Loucy (cell line): ENCODE measurements at regions not wholly inside any gene's neighbourhood (a gene's known extent, or its start where the extent isn't known, plus 50 kb on each side); places are given as distances from the start of the nearest gene placed in this dataset.

ENCODE experiments used
- H2AFZ ChIP-seq: fragments of 200-600 bp; sonication (generic); 2 replicates; pipeline ENCODE4 v1.6.0; 2016; ENCODE audit warnings: antibody characterized with exemption, mild to moderate bottlenecking, low read length, moderate library complexity
- H3F3A ChIP-seq: fragments of 200-600 bp; 2 replicates; pipeline ENCODE4 v1.6.0; 2016; ENCODE audit warnings: antibody characterized with exemption, low read depth, mild to moderate bottlenecking
- H3K27me3 ChIP-seq: fragments of 200-600 bp; sonication (generic); 2 replicates; pipeline ENCODE4 v1.6.1; 2014; ENCODE audit warnings: low read length, mild to moderate bottlenecking; ENCODE audit not compliant: insufficient read depth, poor library complexity, severe bottlenecking
- H3K36me3 ChIP-seq: fragments of 200-600 bp; sonication (generic); 2 replicates; pipeline ENCODE4 v1.6.1; 2016; ENCODE audit warnings: low read length; ENCODE audit not compliant: insufficient read depth
- H3K4me1 ChIP-seq: fragments of 200-600 bp; sonication (generic); 2 replicates; pipeline ENCODE4 v1.5.1; 2014; ENCODE audit warnings: low read length, mild to moderate bottlenecking; ENCODE audit not compliant: insufficient read depth, poor library complexity, severe bottlenecking
- H3K4me2 ChIP-seq: fragments of 200-600 bp; sonication (generic); 2 replicates; pipeline ENCODE4 v1.6.0; 2014; ENCODE audit warnings: antibody characterized with exemption, low read length, low read depth, mild to moderate bottlenecking; ENCODE audit not compliant: poor library complexity, severe bottlenecking
- H3K4me3 ChIP-seq: fragments of 200-600 bp; sonication (generic); 2 replicates; pipeline ENCODE4 v1.5.1; 2014; ENCODE audit warnings: low read length, mild to moderate bottlenecking, mixed read lengths; ENCODE audit not compliant: poor library complexity, severe bottlenecking
- H3K79me2 ChIP-seq: fragments of 200-600 bp; sonication (generic); 2 replicates; pipeline ENCODE4 v1.6.1; 2014; ENCODE audit warnings: low read length; ENCODE audit not compliant: insufficient read depth
- H3K9ac ChIP-seq: fragments of 200-600 bp; sonication (generic); 2 replicates; pipeline ENCODE4 v1.6.0; 2014; ENCODE audit warnings: mild to moderate bottlenecking, low read depth, low read length, moderate library complexity; ENCODE audit not compliant: poor library complexity, severe bottlenecking
- H3K9me2 ChIP-seq: fragments of 200-600 bp; sonication (generic); replicated peaks from 2 replicates; pipeline ENCODE4 v1.6.1; 2016; ENCODE audit warnings: low read depth, low read length, mixed read lengths
- H3K9me3 ChIP-seq: fragments of 200-600 bp; sonication (generic); 2 replicates; pipeline ENCODE4 v1.6.1; 2014; ENCODE audit warnings: mild to moderate bottlenecking, antibody characterized with exemption, low read length, low read depth; ENCODE audit not compliant: insufficient read depth
- H4K20me1 ChIP-seq: fragments of 200-600 bp; sonication (generic); 2 replicates; pipeline ENCODE4 v1.6.0; 2014; ENCODE audit warnings: antibody characterized with exemption, low read length, mild to moderate bottlenecking; ENCODE audit not compliant: insufficient read depth, poor library complexity, severe bottlenecking
- CTCF ChIP-seq: fragments of 200-600 bp; sonication (generic); conservative IDR thresholded peaks from 2 replicates; pipeline ENCODE4 v1.5.1; 2014; ENCODE audit warnings: mild to moderate bottlenecking, antibody characterized with exemption, low read length
- EZH2phosphoT487 ChIP-seq: fragments of 200-600 bp; IDR thresholded peaks from 2 replicates; pipeline ENCODE4 v1.6.1; 2018; ENCODE audit warnings: antibody characterized with exemption, mild to moderate bottlenecking, moderate library complexity, borderline replicate concordance

- Histone ChIP-seq H3K9me2 (no peaks in the 10 kb centered on the region), H3K9ac (no peak overlapping the region), H3K4me1 (no peaks in the 10 kb centered on the region), H3F3A (no peaks in the 10 kb centered on the region), H4K20me1 (no peaks in the 10 kb centered on the region), H3K4me2 (no peak overlapping the region), H3K79me2 (no peaks in the 10 kb centered on the region), H3K27me3 (no peaks in the 10 kb centered on the region), H3K9me3 (no peaks in the 10 kb centered on the region), H3K4me3 (no peak overlapping the region), H3K36me3 (no peaks in the 10 kb centered on the region), H2AFZ (no peak overlapping the region)
- no peak for TF ChIP-seq CTCF
- TF ChIP-seq EZH2phosphoT487, result no peak
Observed at GRCh38 chr2:236988216-236988615, 97.5 kb upstream of the COPS8 start.

- Histone ChIP-seq H4K20me1 (no peaks in the 10 kb centered on the region), H3K27me3 (no peaks in the 10 kb centered on the region), H3K9me2 (no peaks in the 10 kb centered on the region), H3F3A (no peaks in the 10 kb centered on the region), H3K36me3 (no peaks in the 10 kb centered on the region), H3K4me1 (no peaks in the 10 kb centered on the region), H2AFZ (no peak overlapping the region), H3K9ac (no peak overlapping the region), H3K4me3 (no peak overlapping the region), H3K9me3 (no peaks in the 10 kb centered on the region), H3K79me2 (no peaks in the 10 kb centered on the region), H3K4me2 (no peak overlapping the region)
- TF ChIP-seq EZH2phosphoT487 (no peak), CTCF (no peak)
Observed at GRCh38 chr2:236988690-236989624, 96.7 kb upstream of the COPS8 start.

- no peaks in the 10 kb centered on the region for H3F3A ChIP-seq
- H3K9me3 ChIP-seq, result no peaks in the 10 kb centered on the region
- no peaks in the 10 kb centered on the region for H3K27me3 ChIP-seq
- H3K4me1 ChIP-seq, result no peaks in the 10 kb centered on the region
- H4K20me1 ChIP-seq, result no peaks in the 10 kb centered on the region
- no peak overlapping the region for H3K4me3 ChIP-seq
- H3K79me2 ChIP-seq, result no peaks in the 10 kb centered on the region
- no peaks in the 10 kb centered on the region for H3K9me2 ChIP-seq
- no peak overlapping the region for H3K9ac ChIP-seq
- no peak for TF ChIP-seq CTCF
- TF ChIP-seq EZH2phosphoT487, result no peak
- no peaks in the 10 kb centered on the region for H3K36me3 ChIP-seq
- H3K4me2 ChIP-seq, result no peak overlapping the region
- no peak overlapping the region for H2AFZ ChIP-seq
Observed at GRCh38 chr2:236990552-236990951, 95.1 kb upstream of the COPS8 start.
